IMR-90 (cell line): ENCODE measurements at regions not wholly inside any gene's neighbourhood (a gene's known extent, or its start where the extent isn't known, plus 50 kb on each side); places are given as distances from the start of the nearest gene placed in this dataset.

Experiments used
- ATAC-seq: fragments of 200-7000 bp; cut with Tn5 transposase; 2 replicates; pipeline ENCODE4 v1.9.1; 2020; ENCODE audit warnings: low read depth, mild to moderate bottlenecking, moderate library complexity
- BruUV-seq: library from RNA; stranded (reverse); fragments of 400-500 nt; replicated peaks from 2 replicates; lab custom pipeline; 2021; lab: Mats Ljungman, UMichigan
- CTCF ChIA-PET: fragments of 300-600 bp; formaldehyde crosslinking; extraction: SDS; loops from one replicate; lab custom pipeline; 2021; ENCODE audit warnings: antibody characterized with exemption; lab: Yijun Ruan, JAX
- POLR2A ChIA-PET: fragments of 300-600 bp; sonication (Branson Sonifier 250); formaldehyde crosslinking; loops from one replicate; lab custom pipeline; 2022; ENCODE audit warnings: antibody characterized with exemption; ENCODE audit not compliant: unreplicated experiment; lab: Charles Lee
- DNase-seq: peaks from one replicate; pipeline ENCODE4 v3.0.0; 2013
- H2AFZ ChIP-seq: replicated peaks from 2 replicates; pipeline ENCODE3; 2013; ENCODE audit warnings: low read length, mild to moderate bottlenecking; ENCODE audit not compliant: poor library complexity
- H2AK5ac ChIP-seq: 2 replicates; pipeline ENCODE4 v1.6.1; 2013; ENCODE audit warnings: low read depth, low read length, inconsistent platforms
- H2AK9ac ChIP-seq: replicated peaks from 2 replicates; pipeline ENCODE3; 2013; ENCODE audit warnings: mild to moderate bottlenecking, low read depth, low read length, moderate library complexity; ENCODE audit not compliant: poor library complexity
- H2BK120ac ChIP-seq: 2 replicates; pipeline ENCODE4 v1.6.1; 2013; ENCODE audit warnings: low read depth, low read length, inconsistent platforms
- H2BK15ac ChIP-seq: 3 replicates; pipeline ENCODE4 v1.6.1; 2013; ENCODE audit warnings: low read depth, low read length, inconsistent platforms
- H2BK20ac ChIP-seq: 2 replicates; pipeline ENCODE4 v1.6.1; 2013; ENCODE audit warnings: low read depth, mild to moderate bottlenecking, inconsistent platforms, low read length, moderate library complexity
- H2BK5ac ChIP-seq: 2 replicates; pipeline ENCODE4 v1.6.1; 2013; ENCODE audit warnings: mild to moderate bottlenecking, low read depth, low read length, inconsistent platforms; ENCODE audit not compliant: poor library complexity, severe bottlenecking
- H3K14ac ChIP-seq: replicated peaks from 2 replicates; pipeline ENCODE4 v1.6.1; 2013; ENCODE audit warnings: low read depth, low read length, inconsistent platforms
- H3K18ac ChIP-seq: 2 replicates; pipeline ENCODE4 v1.6.1; 2013; ENCODE audit warnings: low read depth, low read length, control low read depth
- H3K23ac ChIP-seq: 2 replicates; pipeline ENCODE4 v1.6.1; 2013; ENCODE audit warnings: low read depth, low read length, inconsistent platforms
- H3K27ac ChIP-seq: 2 replicates; pipeline ENCODE4 v1.5.1; 2013; ENCODE audit warnings: mild to moderate bottlenecking, control low read depth, low read length; ENCODE audit not compliant: insufficient read depth
- H3K27me3 ChIP-seq: 2 replicates; pipeline ENCODE4 v1.6.1; 2013; ENCODE audit warnings: low read length; ENCODE audit not compliant: control insufficient read depth, insufficient read depth
- H3K36me3 ChIP-seq: 2 replicates; pipeline ENCODE4 v1.6.1; 2013; ENCODE audit warnings: low read length, mixed read lengths; ENCODE audit not compliant: control insufficient read depth, insufficient read depth
- H3K4ac ChIP-seq: 2 replicates; pipeline ENCODE4 v1.6.1; 2013; ENCODE audit warnings: low read depth, low read length, inconsistent platforms
- H3K4me1 ChIP-seq: 2 replicates; pipeline ENCODE4 v1.6.1; 2013; ENCODE audit warnings: low read length, mixed read lengths; ENCODE audit not compliant: control insufficient read depth, insufficient read depth
- H3K4me2 ChIP-seq: 2 replicates; pipeline ENCODE4 v1.6.1; 2013; ENCODE audit warnings: low read depth, mild to moderate bottlenecking, control low read depth, low read length, moderate library complexity
- H3K4me3 ChIP-seq: 2 replicates; pipeline ENCODE4 v1.5.1; 2013; ENCODE audit warnings: low read depth, mild to moderate bottlenecking, control low read depth, low read length, moderate library complexity; ENCODE audit not compliant: insufficient read depth
- H3K56ac ChIP-seq: 2 replicates; pipeline ENCODE4 v1.6.1; 2013; ENCODE audit warnings: low read length, inconsistent platforms; ENCODE audit not compliant: insufficient read depth; ENCODE audit errors: extremely low read depth
- H3K79me1 ChIP-seq, 2 experiments: 2 replicates each; pipeline ENCODE4 v1.6.1; 2013; ENCODE audit warnings: low read length in 2 of 2, inconsistent platforms in 1 of 2, low read depth in 1 of 2
- H3K9ac ChIP-seq: 2 replicates; pipeline ENCODE4 v1.6.1; 2013; ENCODE audit warnings: low read depth, low read length, control low read depth
- H3K9me1 ChIP-seq: 2 replicates; pipeline ENCODE4 v1.6.1; 2013; ENCODE audit warnings: low read length, inconsistent platforms; ENCODE audit not compliant: insufficient read depth
- H3K9me3 ChIP-seq: 2 replicates; pipeline ENCODE4 v1.6.1; 2013; ENCODE audit warnings: low read length; ENCODE audit not compliant: control insufficient read depth, insufficient read depth
- H4K20me1 ChIP-seq: 2 replicates; pipeline ENCODE4 v1.6.1; 2013; ENCODE audit warnings: low read length, inconsistent platforms; ENCODE audit not compliant: insufficient read depth
- H4K5ac ChIP-seq: 2 replicates; pipeline ENCODE4 v1.6.1; 2013; ENCODE audit warnings: mild to moderate bottlenecking, low read depth, low read length, control low read depth
- H4K8ac ChIP-seq, 2 experiments: 2 replicates each; pipeline ENCODE4 v1.6.1; 2013; ENCODE audit warnings: low read depth in 2 of 2, low read length in 2 of 2, control low read depth in 1 of 2, inconsistent platforms in 1 of 2
- H4K91ac ChIP-seq: 2 replicates; pipeline ENCODE4 v1.6.1; 2013; ENCODE audit warnings: low read depth, low read length, inconsistent platforms; ENCODE audit not compliant: insufficient read depth
- CEBPB ChIP-seq: IDR thresholded peaks from 2 replicates; pipeline ENCODE4 v1.6.1; 2012; ENCODE audit warnings: low read depth, low read length, improper control_type of control experiment
- FOS ChIP-seq: fragments of 150-350 bp; IDR thresholded peaks from 2 replicates; pipeline ENCODE4 v1.6.1; 2016; ENCODE audit warnings: low read depth, low read length
- MAZ ChIP-seq: IDR thresholded peaks from 2 replicates; pipeline ENCODE4 v1.6.1; 2012; ENCODE audit warnings: low read depth, mild to moderate bottlenecking, low read length, improper control_type of control experiment, moderate library complexity, borderline replicate concordance
- RAD21 ChIP-seq: IDR thresholded peaks from 2 replicates; pipeline ENCODE4 v1.6.1; 2012; ENCODE audit warnings: low read length, improper control_type of control experiment
- RFX5 ChIP-seq: IDR thresholded peaks from 2 replicates; pipeline ENCODE4 v1.8.0; 2012; ENCODE audit warnings: low read depth, mild to moderate bottlenecking, low read length, moderate library complexity
- SMC3 ChIP-seq: fragments of 150-350 bp; IDR thresholded peaks from 2 replicates; pipeline ENCODE4 v1.6.1; 2016; ENCODE audit warnings: low read depth, mild to moderate bottlenecking, antibody characterized with exemption, low read length, moderate library complexity
- WGBS, 2 experiments: methylation state at CpG; one replicate each; pipeline versions ENCODE4 v1.1.5 to v1.1.7; 2013; ENCODE audit warnings: missing lambda C conversion rate in 2 of 2; ENCODE audit not compliant: insufficient read length in 1 of 2; ENCODE audit errors: extremely low coverage in 2 of 2; 5-methylcytosine and 5-hydroxymethylcytosine counted together
- dilution Hi-C: fragments of 300-500 bp; cut with HindIII; formaldehyde crosslinking; loops from one replicate; pipeline ENCODE4 v1.14.3; 2018; ENCODE audit warnings: low sequenced_read_pairs; ENCODE audit not compliant: unreplicated experiment
- in situ Hi-C: fragments of 300-500 bp; cut with MboI; formaldehyde crosslinking; loops from 3 replicates; pipeline ENCODE4 v1.14.3; 2019; ENCODE audit warnings: low sequenced_read_pairs, inconsistent platforms, mixed read lengths
- intact Hi-C: fragments of 100-400 bp; cut with micrococcal nuclease; formaldehyde crosslinking; loops from 2 replicates; pipeline ENCODE4 v1.10.0; 2022
- TF ChIP-seq, protein P1 (sequence below): conservative IDR thresholded peaks from 2 replicates; pipeline ENCODE4 v1.5.1; 2012; ENCODE audit warnings: mild to moderate bottlenecking, low read depth, low read length, improper control_type of control experiment
- TF ChIP-seq, protein P2 (sequence below): fragments of 150-350 bp; IDR thresholded peaks from 2 replicates; pipeline ENCODE4 v1.6.1; 2016; ENCODE audit warnings: low read depth, mild to moderate bottlenecking, low read length, moderate library complexity, borderline replicate concordance

GRCh38 chr12:79531518-79531917 lies 159.2 kb downstream of the PAWR start:
- Histone ChIP-seq H2BK20ac (peak overlapping the region; percentile 74; the same call in 1 of the 2 replicates), H2AK9ac (no peak overlapping the region), H2AK5ac (no peak overlapping the region), H3K79me1 (no peaks in the 10 kb centered on the region), H4K8ac (no peak overlapping the region), H4K20me1 (no peaks in the 10 kb centered on the region), H3K9ac (no peak overlapping the region), H3K4me1 (peaks cover 5% of the 10 kb centered on the region), H3K9me3 (no peaks in the 10 kb centered on the region), H3K36me3 (no peaks in the 10 kb centered on the region), H3K27me3 (no peaks in the 10 kb centered on the region), H3K23ac (no peak overlapping the region), H3K56ac (no peak overlapping the region), H3K9me1 (no peaks in the 10 kb centered on the region), H3K4ac (peak overlapping the region; percentile 4; the same call in 1 of the 2 replicates), H2AFZ (no peak overlapping the region), H4K5ac (no peak overlapping the region), H2BK120ac (peak overlapping the region; percentile 16; the same call in 1 of the 2 replicates), H4K91ac (no peak overlapping the region), H3K4me3 (no peak overlapping the region), H3K27ac (peak overlapping the region; percentile 8; the same call in 1 of the 2 replicates), H3K18ac (peak overlapping the region; percentile 88; the same call in 1 of the 2 replicates), H2BK5ac (peak overlapping the region; percentile 64), H2BK15ac (no peak overlapping the region), H3K4me2 (peak overlapping the region; percentile 67; the same call in 1 of the 2 replicates), H3K14ac (0 out of 2 replicates have a peak overlapping the region, but pooled peaks have one; percentile 11)
- no TSS peak for BruUV-seq
- no CpG with 5 or more reads among the region's 4 CpGs for WGBS, 2 experiments
- DNase-seq (peak; percentile 89), ATAC-seq (peak; percentile 98)
- dilution Hi-C loops = no loop called here
- TF ChIP-seq, protein P1, sequence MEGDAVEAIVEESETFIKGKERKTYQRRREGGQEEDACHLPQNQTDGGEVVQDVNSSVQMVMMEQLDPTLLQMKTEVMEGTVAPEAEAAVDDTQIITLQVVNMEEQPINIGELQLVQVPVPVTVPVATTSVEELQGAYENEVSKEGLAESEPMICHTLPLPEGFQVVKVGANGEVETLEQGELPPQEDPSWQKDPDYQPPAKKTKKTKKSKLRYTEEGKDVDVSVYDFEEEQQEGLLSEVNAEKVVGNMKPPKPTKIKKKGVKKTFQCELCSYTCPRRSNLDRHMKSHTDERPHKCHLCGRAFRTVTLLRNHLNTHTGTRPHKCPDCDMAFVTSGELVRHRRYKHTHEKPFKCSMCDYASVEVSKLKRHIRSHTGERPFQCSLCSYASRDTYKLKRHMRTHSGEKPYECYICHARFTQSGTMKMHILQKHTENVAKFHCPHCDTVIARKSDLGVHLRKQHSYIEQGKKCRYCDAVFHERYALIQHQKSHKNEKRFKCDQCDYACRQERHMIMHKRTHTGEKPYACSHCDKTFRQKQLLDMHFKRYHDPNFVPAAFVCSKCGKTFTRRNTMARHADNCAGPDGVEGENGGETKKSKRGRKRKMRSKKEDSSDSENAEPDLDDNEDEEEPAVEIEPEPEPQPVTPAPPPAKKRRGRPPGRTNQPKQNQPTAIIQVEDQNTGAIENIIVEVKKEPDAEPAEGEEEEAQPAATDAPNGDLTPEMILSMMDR = no peak
- TF ChIP-seq MAZ (peak; percentile 26; the same call in 1 of the 2 replicates), RFX5 (peak; percentile 67; the same call in 1 of the 2 replicates), RAD21 (no peak), FOS (peak; percentile 55; the same call in 1 of the 2 replicates), SMC3 (no peak), CEBPB (peak; percentile 87)
- TF ChIP-seq, protein P2, sequence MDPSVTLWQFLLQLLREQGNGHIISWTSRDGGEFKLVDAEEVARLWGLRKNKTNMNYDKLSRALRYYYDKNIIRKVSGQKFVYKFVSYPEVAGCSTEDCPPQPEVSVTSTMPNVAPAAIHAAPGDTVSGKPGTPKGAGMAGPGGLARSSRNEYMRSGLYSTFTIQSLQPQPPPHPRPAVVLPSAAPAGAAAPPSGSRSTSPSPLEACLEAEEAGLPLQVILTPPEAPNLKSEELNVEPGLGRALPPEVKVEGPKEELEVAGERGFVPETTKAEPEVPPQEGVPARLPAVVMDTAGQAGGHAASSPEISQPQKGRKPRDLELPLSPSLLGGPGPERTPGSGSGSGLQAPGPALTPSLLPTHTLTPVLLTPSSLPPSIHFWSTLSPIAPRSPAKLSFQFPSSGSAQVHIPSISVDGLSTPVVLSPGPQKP = no peak
- in situ Hi-C loops = no loop called here
- intact Hi-C loops = no loop called here
- ChIA-PET POLR2A (interaction anchor here (1.1 kb wide), 1 partner anchor 109 kb away, joined by 3 read pairs; no protein-coding TSS in a partner anchor), CTCF (interaction anchor here (1.5 kb wide), 1 partner anchor 112 kb away, joined by 5 read pairs; no protein-coding TSS in a partner anchor)
